IMR-90 (cell line): ENCODE measurements at regions not wholly inside any gene's neighbourhood (a gene's known extent, or its start where the extent isn't known, plus 50 kb on each side); places are given as distances from the start of the nearest gene placed in this dataset.

Experiments
- ATAC-seq: fragments of 200-7000 bp; cut with Tn5 transposase; 2 replicates; pipeline ENCODE4 v1.9.1; 2020; ENCODE audit warnings: low read depth, mild to moderate bottlenecking, moderate library complexity
- BruUV-seq: library from RNA; stranded (reverse); fragments of 400-500 nt; replicated peaks from 2 replicates; lab custom pipeline; 2021; lab: Mats Ljungman, UMichigan
- CTCF ChIA-PET: fragments of 300-600 bp; formaldehyde crosslinking; extraction: SDS; loops from one replicate; lab custom pipeline; 2021; ENCODE audit warnings: antibody characterized with exemption; lab: Yijun Ruan, JAX
- POLR2A ChIA-PET: fragments of 300-600 bp; sonication (Branson Sonifier 250); formaldehyde crosslinking; loops from one replicate; lab custom pipeline; 2022; ENCODE audit warnings: antibody characterized with exemption; ENCODE audit not compliant: unreplicated experiment; lab: Charles Lee
- DNase-seq: peaks from one replicate; pipeline ENCODE4 v3.0.0; 2013
- H2AFZ ChIP-seq: replicated peaks from 2 replicates; pipeline ENCODE3; 2013; ENCODE audit warnings: low read length, mild to moderate bottlenecking; ENCODE audit not compliant: poor library complexity
- H2AK5ac ChIP-seq: 2 replicates; pipeline ENCODE4 v1.6.1; 2013; ENCODE audit warnings: low read depth, low read length, inconsistent platforms
- H2AK9ac ChIP-seq: replicated peaks from 2 replicates; pipeline ENCODE3; 2013; ENCODE audit warnings: mild to moderate bottlenecking, low read depth, low read length, moderate library complexity; ENCODE audit not compliant: poor library complexity
- H2BK120ac ChIP-seq: 2 replicates; pipeline ENCODE4 v1.6.1; 2013; ENCODE audit warnings: low read depth, low read length, inconsistent platforms
- H2BK15ac ChIP-seq: 3 replicates; pipeline ENCODE4 v1.6.1; 2013; ENCODE audit warnings: low read depth, low read length, inconsistent platforms
- H2BK20ac ChIP-seq: 2 replicates; pipeline ENCODE4 v1.6.1; 2013; ENCODE audit warnings: low read depth, mild to moderate bottlenecking, inconsistent platforms, low read length, moderate library complexity
- H2BK5ac ChIP-seq: 2 replicates; pipeline ENCODE4 v1.6.1; 2013; ENCODE audit warnings: mild to moderate bottlenecking, low read depth, low read length, inconsistent platforms; ENCODE audit not compliant: poor library complexity, severe bottlenecking
- H3K14ac ChIP-seq: replicated peaks from 2 replicates; pipeline ENCODE4 v1.6.1; 2013; ENCODE audit warnings: low read depth, low read length, inconsistent platforms
- H3K18ac ChIP-seq: 2 replicates; pipeline ENCODE4 v1.6.1; 2013; ENCODE audit warnings: low read depth, low read length, control low read depth
- H3K23ac ChIP-seq: 2 replicates; pipeline ENCODE4 v1.6.1; 2013; ENCODE audit warnings: low read depth, low read length, inconsistent platforms
- H3K27ac ChIP-seq: 2 replicates; pipeline ENCODE4 v1.5.1; 2013; ENCODE audit warnings: mild to moderate bottlenecking, control low read depth, low read length; ENCODE audit not compliant: insufficient read depth
- H3K27me3 ChIP-seq: 2 replicates; pipeline ENCODE4 v1.6.1; 2013; ENCODE audit warnings: low read length; ENCODE audit not compliant: control insufficient read depth, insufficient read depth
- H3K36me3 ChIP-seq: 2 replicates; pipeline ENCODE4 v1.6.1; 2013; ENCODE audit warnings: low read length, mixed read lengths; ENCODE audit not compliant: control insufficient read depth, insufficient read depth
- H3K4ac ChIP-seq: 2 replicates; pipeline ENCODE4 v1.6.1; 2013; ENCODE audit warnings: low read depth, low read length, inconsistent platforms
- H3K4me1 ChIP-seq: 2 replicates; pipeline ENCODE4 v1.6.1; 2013; ENCODE audit warnings: low read length, mixed read lengths; ENCODE audit not compliant: control insufficient read depth, insufficient read depth
- H3K4me2 ChIP-seq: 2 replicates; pipeline ENCODE4 v1.6.1; 2013; ENCODE audit warnings: low read depth, mild to moderate bottlenecking, control low read depth, low read length, moderate library complexity
- H3K4me3 ChIP-seq: 2 replicates; pipeline ENCODE4 v1.5.1; 2013; ENCODE audit warnings: low read depth, mild to moderate bottlenecking, control low read depth, low read length, moderate library complexity; ENCODE audit not compliant: insufficient read depth
- H3K56ac ChIP-seq: 2 replicates; pipeline ENCODE4 v1.6.1; 2013; ENCODE audit warnings: low read length, inconsistent platforms; ENCODE audit not compliant: insufficient read depth; ENCODE audit errors: extremely low read depth
- H3K79me1 ChIP-seq, 2 experiments: 2 replicates each; pipeline ENCODE4 v1.6.1; 2013; ENCODE audit warnings: low read length in 2 of 2, inconsistent platforms in 1 of 2, low read depth in 1 of 2
- H3K9ac ChIP-seq: 2 replicates; pipeline ENCODE4 v1.6.1; 2013; ENCODE audit warnings: low read depth, low read length, control low read depth
- H3K9me1 ChIP-seq: 2 replicates; pipeline ENCODE4 v1.6.1; 2013; ENCODE audit warnings: low read length, inconsistent platforms; ENCODE audit not compliant: insufficient read depth
- H3K9me3 ChIP-seq: 2 replicates; pipeline ENCODE4 v1.6.1; 2013; ENCODE audit warnings: low read length; ENCODE audit not compliant: control insufficient read depth, insufficient read depth
- H4K20me1 ChIP-seq: 2 replicates; pipeline ENCODE4 v1.6.1; 2013; ENCODE audit warnings: low read length, inconsistent platforms; ENCODE audit not compliant: insufficient read depth
- H4K5ac ChIP-seq: 2 replicates; pipeline ENCODE4 v1.6.1; 2013; ENCODE audit warnings: mild to moderate bottlenecking, low read depth, low read length, control low read depth
- H4K8ac ChIP-seq, 2 experiments: 2 replicates each; pipeline ENCODE4 v1.6.1; 2013; ENCODE audit warnings: low read depth in 2 of 2, low read length in 2 of 2, control low read depth in 1 of 2, inconsistent platforms in 1 of 2
- H4K91ac ChIP-seq: 2 replicates; pipeline ENCODE4 v1.6.1; 2013; ENCODE audit warnings: low read depth, low read length, inconsistent platforms; ENCODE audit not compliant: insufficient read depth
- BHLHE40 ChIP-seq: fragments of 150-350 bp; IDR thresholded peaks from 2 replicates; pipeline ENCODE4 v1.6.1; 2016; ENCODE audit warnings: mild to moderate bottlenecking, low read depth, low read length
- CEBPB ChIP-seq: IDR thresholded peaks from 2 replicates; pipeline ENCODE4 v1.6.1; 2012; ENCODE audit warnings: low read depth, low read length, improper control_type of control experiment
- CHD1 ChIP-seq: IDR thresholded peaks from 2 replicates; pipeline ENCODE4 v1.6.1; 2012; ENCODE audit warnings: low read depth, low read length, improper control_type of control experiment
- FOS ChIP-seq: fragments of 150-350 bp; IDR thresholded peaks from 2 replicates; pipeline ENCODE4 v1.6.1; 2016; ENCODE audit warnings: low read depth, low read length
- MAFK ChIP-seq: IDR thresholded peaks from 2 replicates; pipeline ENCODE4 v1.6.1; 2012; ENCODE audit warnings: low read depth, low read length, improper control_type of control experiment
- MAZ ChIP-seq: IDR thresholded peaks from 2 replicates; pipeline ENCODE4 v1.6.1; 2012; ENCODE audit warnings: low read depth, mild to moderate bottlenecking, low read length, improper control_type of control experiment, moderate library complexity, borderline replicate concordance
- MXI1 ChIP-seq: IDR thresholded peaks from 2 replicates; pipeline ENCODE4 v1.6.1; 2012; ENCODE audit warnings: low read depth, mild to moderate bottlenecking, low read length, moderate library complexity, borderline replicate concordance
- POLR2A ChIP-seq: IDR thresholded peaks from 2 replicates; pipeline ENCODE4 v1.6.1; 2012; ENCODE audit warnings: mild to moderate bottlenecking, low read depth, low read length
- RAD21 ChIP-seq: IDR thresholded peaks from 2 replicates; pipeline ENCODE4 v1.6.1; 2012; ENCODE audit warnings: low read length, improper control_type of control experiment
- RCOR1 ChIP-seq: IDR thresholded peaks from 2 replicates; pipeline ENCODE4 v1.6.1; 2012; ENCODE audit warnings: mild to moderate bottlenecking, low read length, improper control_type of control experiment; ENCODE audit not compliant: insufficient replicate concordance
- RFX5 ChIP-seq: IDR thresholded peaks from 2 replicates; pipeline ENCODE4 v1.8.0; 2012; ENCODE audit warnings: low read depth, mild to moderate bottlenecking, low read length, moderate library complexity
- SMC3 ChIP-seq: fragments of 150-350 bp; IDR thresholded peaks from 2 replicates; pipeline ENCODE4 v1.6.1; 2016; ENCODE audit warnings: low read depth, mild to moderate bottlenecking, antibody characterized with exemption, low read length, moderate library complexity
- whole genome bisulfite sequencing, 2 experiments: methylation state at CpG; one replicate each; pipeline versions ENCODE4 v1.1.5 to v1.1.7; 2013; ENCODE audit warnings: missing lambda C conversion rate in 2 of 2; ENCODE audit not compliant: insufficient read length in 1 of 2; ENCODE audit errors: extremely low coverage in 2 of 2; 5-methylcytosine and 5-hydroxymethylcytosine counted together
- dilution Hi-C: fragments of 300-500 bp; cut with HindIII; formaldehyde crosslinking; loops from one replicate; pipeline ENCODE4 v1.14.3; 2018; ENCODE audit warnings: low sequenced_read_pairs; ENCODE audit not compliant: unreplicated experiment
- in situ Hi-C: fragments of 300-500 bp; cut with MboI; formaldehyde crosslinking; loops from 3 replicates; pipeline ENCODE4 v1.14.3; 2019; ENCODE audit warnings: low sequenced_read_pairs, inconsistent platforms, mixed read lengths
- intact Hi-C: fragments of 100-400 bp; cut with micrococcal nuclease; formaldehyde crosslinking; loops from 2 replicates; pipeline ENCODE4 v1.10.0; 2022
- TF ChIP-seq, protein P1 (sequence below): fragments of 150-350 bp; IDR thresholded peaks from 2 replicates; pipeline ENCODE4 v1.6.1; 2016; ENCODE audit warnings: low read depth, mild to moderate bottlenecking, low read length, moderate library complexity, borderline replicate concordance
- TF ChIP-seq, protein P2 (sequence below): conservative IDR thresholded peaks from 2 replicates; pipeline ENCODE4 v1.5.1; 2012; ENCODE audit warnings: mild to moderate bottlenecking, low read depth, low read length, improper control_type of control experiment
- TF ChIP-seq, protein P3 (sequence below): fragments of 150-350 bp; IDR thresholded peaks from 2 replicates; pipeline ENCODE4 v1.6.1; 2017; ENCODE audit warnings: mild to moderate bottlenecking, antibody characterized with exemption, low read length, low read depth

DNA sequence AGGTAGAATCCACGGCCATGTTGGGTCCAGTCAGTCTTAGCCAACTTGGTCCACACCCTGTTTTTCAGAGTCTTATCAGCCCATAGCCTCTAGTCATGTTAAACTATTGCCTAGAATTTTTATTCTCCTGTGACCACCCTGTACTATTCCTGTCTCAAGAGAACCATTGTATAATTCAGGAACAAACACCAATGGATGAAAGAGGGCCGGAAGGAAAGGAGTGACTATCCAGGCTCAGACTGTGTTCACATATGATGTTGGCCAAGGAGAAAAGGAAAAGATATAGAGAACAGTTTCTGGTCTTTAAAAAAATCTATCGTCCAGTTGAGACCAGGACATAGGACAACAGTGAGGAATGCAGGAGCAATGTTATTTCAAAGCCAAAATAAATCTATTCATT is 82.9 kb upstream of the SETBP1 start:
- POLR2A ChIA-PET = no interaction called here
- Histone ChIP-seq H3K9ac (no peak overlapping the region), H3K56ac (no peak overlapping the region), H2AK5ac (no peak overlapping the region), H2BK120ac (no peak overlapping the region), H3K27me3 (no peaks in the 10 kb centered on the region), H2AK9ac (no peak overlapping the region), H2AFZ (no peak overlapping the region), H4K5ac (no peak overlapping the region), H2BK20ac (no peak overlapping the region), H3K18ac (no peak overlapping the region), H3K9me3 (no peaks in the 10 kb centered on the region), H3K36me3 (no peaks in the 10 kb centered on the region), H3K23ac (no peak overlapping the region), H3K4me1 (no peaks in the 10 kb centered on the region), H3K4ac (no peak overlapping the region), H3K4me3 (no peak overlapping the region), H4K91ac (no peak overlapping the region), H4K8ac (no peak overlapping the region), H3K27ac (no peak overlapping the region), H3K14ac (no peak overlapping the region), H2BK5ac (no peak overlapping the region), H2BK15ac (no peak overlapping the region), H4K20me1 (no peaks in the 10 kb centered on the region), H3K79me1 (no peaks in the 10 kb centered on the region), H3K4me2 (no peak overlapping the region), H3K9me1 (no peaks in the 10 kb centered on the region)
- TF ChIP-seq, protein P1, sequence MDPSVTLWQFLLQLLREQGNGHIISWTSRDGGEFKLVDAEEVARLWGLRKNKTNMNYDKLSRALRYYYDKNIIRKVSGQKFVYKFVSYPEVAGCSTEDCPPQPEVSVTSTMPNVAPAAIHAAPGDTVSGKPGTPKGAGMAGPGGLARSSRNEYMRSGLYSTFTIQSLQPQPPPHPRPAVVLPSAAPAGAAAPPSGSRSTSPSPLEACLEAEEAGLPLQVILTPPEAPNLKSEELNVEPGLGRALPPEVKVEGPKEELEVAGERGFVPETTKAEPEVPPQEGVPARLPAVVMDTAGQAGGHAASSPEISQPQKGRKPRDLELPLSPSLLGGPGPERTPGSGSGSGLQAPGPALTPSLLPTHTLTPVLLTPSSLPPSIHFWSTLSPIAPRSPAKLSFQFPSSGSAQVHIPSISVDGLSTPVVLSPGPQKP = no peak
- TF ChIP-seq MAZ (no peak), RAD21 (no peak), SMC3 (no peak), CHD1 (no peak), MXI1 (no peak), BHLHE40 (no peak), POLR2A (no peak), MAFK (no peak), FOS (no peak), RFX5 (no peak), RCOR1 (no peak), CEBPB (no peak)
- TF ChIP-seq, protein P2, sequence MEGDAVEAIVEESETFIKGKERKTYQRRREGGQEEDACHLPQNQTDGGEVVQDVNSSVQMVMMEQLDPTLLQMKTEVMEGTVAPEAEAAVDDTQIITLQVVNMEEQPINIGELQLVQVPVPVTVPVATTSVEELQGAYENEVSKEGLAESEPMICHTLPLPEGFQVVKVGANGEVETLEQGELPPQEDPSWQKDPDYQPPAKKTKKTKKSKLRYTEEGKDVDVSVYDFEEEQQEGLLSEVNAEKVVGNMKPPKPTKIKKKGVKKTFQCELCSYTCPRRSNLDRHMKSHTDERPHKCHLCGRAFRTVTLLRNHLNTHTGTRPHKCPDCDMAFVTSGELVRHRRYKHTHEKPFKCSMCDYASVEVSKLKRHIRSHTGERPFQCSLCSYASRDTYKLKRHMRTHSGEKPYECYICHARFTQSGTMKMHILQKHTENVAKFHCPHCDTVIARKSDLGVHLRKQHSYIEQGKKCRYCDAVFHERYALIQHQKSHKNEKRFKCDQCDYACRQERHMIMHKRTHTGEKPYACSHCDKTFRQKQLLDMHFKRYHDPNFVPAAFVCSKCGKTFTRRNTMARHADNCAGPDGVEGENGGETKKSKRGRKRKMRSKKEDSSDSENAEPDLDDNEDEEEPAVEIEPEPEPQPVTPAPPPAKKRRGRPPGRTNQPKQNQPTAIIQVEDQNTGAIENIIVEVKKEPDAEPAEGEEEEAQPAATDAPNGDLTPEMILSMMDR = no peak
- TF ChIP-seq, protein P3, sequence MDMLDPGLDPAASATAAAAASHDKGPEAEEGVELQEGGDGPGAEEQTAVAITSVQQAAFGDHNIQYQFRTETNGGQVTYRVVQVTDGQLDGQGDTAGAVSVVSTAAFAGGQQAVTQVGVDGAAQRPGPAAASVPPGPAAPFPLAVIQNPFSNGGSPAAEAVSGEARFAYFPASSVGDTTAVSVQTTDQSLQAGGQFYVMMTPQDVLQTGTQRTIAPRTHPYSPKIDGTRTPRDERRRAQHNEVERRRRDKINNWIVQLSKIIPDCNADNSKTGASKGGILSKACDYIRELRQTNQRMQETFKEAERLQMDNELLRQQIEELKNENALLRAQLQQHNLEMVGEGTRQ = no peak
- no peak for ATAC-seq
- DNase-seq = no peak
- WGBS, 2 experiments = no CpG with 5 or more reads among the region's 3 CpGs
- BruUV-seq = no TSS peak
- intact Hi-C loops = no loop called here
- dilution Hi-C loops = no loop called here
- CTCF ChIA-PET = interaction anchor here (0.7 kb wide), 1 partner anchor 391 kb away, joined by 4 read pairs; no protein-coding TSS in a partner anchor
- in situ Hi-C loops = no loop called here
